ENCODE measurements at regions not wholly inside any gene's neighbourhood (a gene's known extent, or its start where the extent isn't known, plus 50 kb on each side); places are given as distances from the start of the nearest gene placed in this dataset.

GRCh38 chr2:22283436-22283835 is 1101.5 kb upstream of the KLHL29 start:
- TF ChIP-seq CTCF (conservative IDR thresholded peaks at IDR 0.05): no peak
- no peaks in the 10 kb centered on the region for H3K9me3 Mint-ChIP-seq
- no peak overlapping the region for H3K27ac Mint-ChIP-seq (ENCODE audit: unreplicated experiment)
- no peaks in the 10 kb centered on the region for H3K27me3 Mint-ChIP-seq (ENCODE audit: low read depth)
- H3K4me3 Mint-ChIP-seq: no peak overlapping the region
- no peak for DNase-seq (ENCODE audit: low read depth, low spot score)
- H3K36me3 Mint-ChIP-seq (ENCODE audit: low read depth): no peaks in the 10 kb centered on the region
- H3K4me1 Mint-ChIP-seq: no peaks in the 10 kb centered on the region

- H3K36me3 Mint-ChIP-seq (ENCODE audit: low read depth): no peaks in the 10 kb centered on the region
- H3K27me3 Mint-ChIP-seq (ENCODE audit: low read depth): no peaks in the 10 kb centered on the region
- H3K4me1 Mint-ChIP-seq: no peaks in the 10 kb centered on the region
- no peak for TF ChIP-seq CTCF (conservative IDR thresholded peaks at IDR 0.05)
- H3K27ac Mint-ChIP-seq (ENCODE audit: unreplicated experiment): no peak overlapping the region
- DNase-seq (ENCODE audit: low read depth, low spot score): no peak
- H3K9me3 Mint-ChIP-seq: no peaks in the 10 kb centered on the region
- H3K4me3 Mint-ChIP-seq: no peak overlapping the region
These were observed 1094.7 kb upstream of the KLHL29 start for GRCh38 chr2:22290302-22290701.

- H3K27ac Mint-ChIP-seq (ENCODE audit: unreplicated experiment): no peak overlapping the region
- no peak for TF ChIP-seq CTCF (conservative IDR thresholded peaks at IDR 0.05)
- DNase-seq (ENCODE audit: low read depth, low spot score): no peak
- H3K36me3 Mint-ChIP-seq (ENCODE audit: low read depth): no peaks in the 10 kb centered on the region
- no peak overlapping the region for H3K4me3 Mint-ChIP-seq
- no peaks in the 10 kb centered on the region for H3K9me3 Mint-ChIP-seq
- H3K4me1 Mint-ChIP-seq: no peaks in the 10 kb centered on the region
- H3K27me3 Mint-ChIP-seq (ENCODE audit: low read depth): no peaks in the 10 kb centered on the region
These were observed 1094.0 kb upstream of the KLHL29 start for GRCh38 chr2:22290909-22291473.

- Mint-ChIP-seq H3K4me1 (no peaks in the 10 kb centered on the region), H3K27ac (ENCODE audit: unreplicated experiment) (no peak overlapping the region), H3K36me3 (ENCODE audit: low read depth) (no peaks in the 10 kb centered on the region), H3K4me3 (no peak overlapping the region), H3K27me3 (ENCODE audit: low read depth) (peaks cover 10% of the 10 kb centered on the region), H3K9me3 (no peaks in the 10 kb centered on the region)
- DNase-seq (ENCODE audit: low read depth, low spot score): no peak
- TF ChIP-seq CTCF (conservative IDR thresholded peaks at IDR 0.05): no peak
These were observed 1083.8 kb upstream of the KLHL29 start for GRCh38 chr2:22301228-22301627.

- no peak for TF ChIP-seq CTCF (conservative IDR thresholded peaks at IDR 0.05)
These were observed 1058.7 kb upstream of the KLHL29 start for GRCh38 chr2:22326250-22326649.

More at GRCh38 chr2:22326250-22326649, 1058.7 kb upstream of the KLHL29 start:
- peaks cover 5% of the 10 kb centered on the region for H3K36me3 Mint-ChIP-seq (ENCODE audit: low read depth)
- no peaks in the 10 kb centered on the region for H3K27me3 Mint-ChIP-seq (ENCODE audit: low read depth)
- H3K4me3 Mint-ChIP-seq: no peak overlapping the region
- peaks cover 4% of the 10 kb centered on the region for H3K4me1 Mint-ChIP-seq
- H3K27ac Mint-ChIP-seq (ENCODE audit: unreplicated experiment): no peak overlapping the region
- H3K9me3 Mint-ChIP-seq: peaks cover 10% of the 10 kb centered on the region
- no peak for DNase-seq (ENCODE audit: low read depth, low spot score)

Measured in neural crest cell (in vitro differentiated cells).